ENCODE measurements at regions not wholly inside any gene's neighbourhood (a gene's known extent, or its start where the extent isn't known, plus 50 kb on each side); places are given as distances from the start of the nearest gene placed in this dataset.

GRCh38 chr3:128548426-128549282 is 55.7 kb upstream of the GATA2 start:
- no peaks in the 10 kb centered on the region for H3K36me3 ChIP-seq (replicated peaks in 1 of 2; ENCODE audit: control insufficient read depth in 1 of 2, insufficient read depth in 2 of 2, low read length in 2 of 2)
- CTCF ChIA-PET (ENCODE audit: low intra/inter-chr PET ratio, low total read pairs): no interaction called here
- DNase-seq (ENCODE audit: low spot score): no peak

GRCh38 chr3:128548021-128548420 is 55.0 kb upstream of the GATA2 start:
- no peaks in the 10 kb centered on the region for H3K79me2 ChIP-seq (ENCODE audit: insufficient read depth, low read length)
- no peaks in the 10 kb centered on the region for H3K36me3 ChIP-seq (replicated peaks in 1 of 2; ENCODE audit: control insufficient read depth in 1 of 2, insufficient read depth in 2 of 2, low read length in 2 of 2)
- intact Hi-C loops (cut with micrococcal nuclease; ENCODE audit: unreplicated experiment) (no loop called here), in situ Hi-C loops (cut with HindIII; ENCODE audit: extremely low pct_ligation_motif_present, low pct_unique_long_range_greater_than_20kb) (no loop called here)
- no peak overlapping the region for H2AFZ ChIP-seq (ENCODE audit: low read length)
- no peak overlapping the region for H3K4me2 ChIP-seq (ENCODE audit: low read depth, low read length)
- H4K20me1 ChIP-seq (ENCODE audit: insufficient read depth, low read length): no peaks in the 10 kb centered on the region
- peaks cover 49% of the 10 kb centered on the region for H3K4me1 ChIP-seq (ENCODE audit: insufficient read depth, low read length)
- ATAC-seq (no peak), DNase-seq (ENCODE audit: low spot score) (no peak), FAIRE-seq (no peak)
- ChIA-PET POLR2A (no interaction called here), CTCF (ENCODE audit: low intra/inter-chr PET ratio, low total read pairs) (no interaction called here)
- H3K9me3 ChIP-seq (ENCODE audit: low read length): no peaks in the 10 kb centered on the region
- H3K9ac ChIP-seq (ENCODE audit: insufficient read depth, low read depth, low read length): no peak overlapping the region
- H3K4me3 ChIP-seq (replicated peaks in 1 of 3; ENCODE audit: insufficient read depth in 1 of 3, low read depth in 2 of 3, low read length in 3 of 3): no peak overlapping the region
- BruUV-seq (replicated peaks): no TSS peak
- no peak overlapping the region for H3K27ac ChIP-seq (ENCODE audit: extremely low read length, insufficient read depth, low read length)
- H3K27me3 ChIP-seq (ENCODE audit: control insufficient read depth in 1 of 2, insufficient read depth in 2 of 2, low read length in 2 of 2): peaks cover 4 to 29% of the 10 kb centered on the region in 2 experiments; a peak in 3 of 5 replicates
- TF ChIP-seq ZNF780A (CRISPR knock-in tag; IDR thresholded peaks at IDR 0.05) (no peak), ZNF296 (CRISPR knock-in tag; conservative IDR thresholded peaks at IDR 0.05) (no peak), AGO2 (optimal IDR thresholded peaks at IDR 0.05; ENCODE audit: low read depth, low read length) (no peak), ZSCAN29 (CRISPR knock-in tag; conservative IDR thresholded peaks at IDR 0.05) (no peak), TCF7L2 (IDR thresholded peaks at IDR 0.05; ENCODE audit: low read depth, low read length) (no peak), HNF4A (CRISPR knock-in tag; IDR thresholded peaks at IDR 0.05) (no peak), FOXP1 (IDR thresholded peaks at IDR 0.05) (no peak), FOXP1 (CRISPR knock-in tag; IDR thresholded peaks at IDR 0.05) (no peak), GLMP (CRISPR knock-in tag; IDR thresholded peaks at IDR 0.05; ENCODE audit: borderline replicate concordance) (no peak), RELA (CRISPR knock-in tag; IDR thresholded peaks at IDR 0.05) (no peak), ZNF276 (CRISPR knock-in tag; IDR thresholded peaks at IDR 0.05; ENCODE audit: low read depth) (no peak)

More at GRCh38 chr3:128548426-128549282, 55.7 kb upstream of the GATA2 start:
- Histone ChIP-seq H3K4me1 (ENCODE audit: insufficient read depth, low read length) (peaks cover 49% of the 10 kb centered on the region), H3K79me2 (ENCODE audit: insufficient read depth, low read length) (no peaks in the 10 kb centered on the region), H3K27me3 (ENCODE audit: control insufficient read depth in 1 of 2, insufficient read depth in 2 of 2, low read length in 2 of 2) (peaks cover 4 to 35% of the 10 kb centered on the region in 2 experiments; a peak in 4 of 5 replicates), H3K9me3 (ENCODE audit: low read length) (no peaks in the 10 kb centered on the region), H3K4me3 (replicated peaks in 1 of 3; ENCODE audit: insufficient read depth in 1 of 3, low read depth in 2 of 3, low read length in 3 of 3) (peak overlapping the region in 1 of 3 experiments; percentile 12; a peak in 1 of 6 replicates), H3K4me2 (ENCODE audit: low read depth, low read length) (peak overlapping the region; percentile 43; the same call in 1 of the 2 replicates), H3K9ac (ENCODE audit: insufficient read depth, low read depth, low read length) (no peak overlapping the region), H3K27ac (ENCODE audit: extremely low read length, insufficient read depth, low read length) (no peak overlapping the region), H4K20me1 (ENCODE audit: insufficient read depth, low read length) (no peaks in the 10 kb centered on the region), H2AFZ (ENCODE audit: low read length) (no peak overlapping the region)
- no peak for ATAC-seq
- intact Hi-C loops (cut with micrococcal nuclease; ENCODE audit: unreplicated experiment): no loop called here
- in situ Hi-C loops (cut with HindIII; ENCODE audit: extremely low pct_ligation_motif_present, low pct_unique_long_range_greater_than_20kb): no loop called here
- BruUV-seq (replicated peaks): no TSS peak
- TF ChIP-seq ZNF329 (CRISPR knock-in tag; IDR thresholded peaks at IDR 0.05; ENCODE audit: low read depth) (peak; percentile 91), ZBTB34 (CRISPR knock-in tag; IDR thresholded peaks at IDR 0.05) (no peak), CHD2 (IDR thresholded peaks at IDR 0.05; ENCODE audit: low read depth, low read length) (no peak)
- POLR2A ChIA-PET: no interaction called here
- FAIRE-seq: no peak
- WGBS (ENCODE audit: low lambda C conversion rate): 41% methylated on average over 6 of the region's 6 CpGs
